HG03108 (cell line): ENCODE measurements at regions not wholly inside any gene's neighbourhood (a gene's known extent, or its start where the extent isn't known, plus 50 kb on each side); places are given as distances from the start of the nearest gene placed in this dataset.
"Not testable (repeated sequence)": the region's sequence is repeated elsewhere in the genome, so short reads cannot be mapped to it uniquely, and the experiment has no call there.

ENCODE experiments used
- ATAC-seq: cut with Tn5 transposase; IDR thresholded peaks from one replicate; pipeline ENCODE4 v1.9.1; 2021; ENCODE audit warnings: moderate library complexity; ENCODE audit not compliant: unreplicated experiment

DNA sequence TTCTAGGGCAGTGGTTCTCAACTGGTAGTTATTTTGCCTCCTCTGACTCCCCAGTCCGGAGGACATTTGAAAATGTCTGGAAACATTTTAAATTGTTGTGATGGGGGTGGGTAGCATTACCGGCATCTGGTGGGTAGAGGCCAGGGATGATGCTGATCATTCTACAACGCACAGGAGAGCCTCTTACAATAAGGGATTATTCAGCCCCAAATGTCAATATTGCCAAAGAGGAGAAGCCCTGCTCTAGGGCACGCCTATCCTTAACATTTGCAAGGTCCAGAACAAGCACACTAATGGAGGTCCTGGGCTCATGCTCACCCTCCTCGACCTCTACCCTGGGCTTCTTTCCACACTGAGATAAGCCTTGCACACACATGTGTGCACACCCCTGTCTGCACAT, 106.4 kb downstream of the MINAR1 start:
- no peak for ATAC-seq

DNA sequence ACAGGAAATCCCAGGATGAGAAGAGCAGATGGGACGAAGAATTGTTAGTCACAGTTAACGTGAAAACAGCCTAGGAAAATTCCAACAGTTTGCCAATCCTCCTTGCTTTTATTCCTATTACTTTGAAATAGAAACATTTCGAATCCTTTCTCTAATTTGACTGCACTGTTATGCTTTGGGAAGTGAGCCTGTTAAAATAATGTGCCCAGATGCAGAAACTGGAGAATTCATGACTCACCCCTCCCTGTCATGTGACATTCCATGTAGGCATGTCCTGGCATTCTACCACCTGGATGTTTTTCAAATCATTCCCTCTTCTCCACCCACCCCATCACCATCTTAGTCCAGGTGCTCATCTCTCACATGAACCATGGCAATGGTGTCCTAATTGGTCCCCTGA, 107.3 kb downstream of the MINAR1 start:
- no peak for ATAC-seq

DNA sequence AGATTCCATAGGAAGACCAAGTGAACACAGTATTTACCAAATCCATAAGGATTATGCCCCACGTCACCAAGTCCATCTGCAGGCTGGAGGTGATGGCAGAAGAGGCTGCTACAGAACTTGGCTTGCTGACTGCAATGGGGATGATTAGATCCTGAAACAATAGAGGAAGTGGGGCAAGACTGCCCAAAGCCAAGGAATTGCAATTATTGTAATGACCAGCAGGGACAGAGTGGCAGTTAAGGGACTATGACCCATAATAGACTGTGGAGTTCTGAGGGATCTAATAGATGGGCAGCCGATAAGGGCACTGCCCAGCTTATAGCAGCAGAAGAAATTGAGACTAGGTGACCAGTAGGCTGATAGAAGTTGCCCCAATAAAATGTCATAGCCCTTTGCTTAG, 108.4 kb downstream of the MINAR1 start:
- ATAC-seq: no peak

DNA sequence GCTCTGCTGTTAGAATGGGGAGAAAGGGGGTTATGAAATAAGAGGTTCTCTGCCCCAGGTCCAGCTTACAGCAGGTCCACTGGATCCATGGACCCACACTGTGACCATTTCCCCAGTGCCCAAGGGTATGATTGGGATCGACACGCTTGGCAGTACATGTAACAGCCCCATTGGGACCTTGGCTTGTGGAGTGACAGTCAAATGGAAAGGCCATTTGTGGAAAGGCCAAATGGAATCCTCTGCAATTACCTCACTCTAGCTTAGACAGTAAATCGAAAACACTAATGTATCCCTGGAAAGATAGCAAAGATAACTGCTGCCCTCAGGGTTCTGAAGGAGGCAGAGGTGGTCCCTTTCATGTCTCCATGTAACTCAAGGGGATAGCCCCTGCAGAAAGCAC, 109.1 kb downstream of the MINAR1 start:
- ATAC-seq: no peak

DNA sequence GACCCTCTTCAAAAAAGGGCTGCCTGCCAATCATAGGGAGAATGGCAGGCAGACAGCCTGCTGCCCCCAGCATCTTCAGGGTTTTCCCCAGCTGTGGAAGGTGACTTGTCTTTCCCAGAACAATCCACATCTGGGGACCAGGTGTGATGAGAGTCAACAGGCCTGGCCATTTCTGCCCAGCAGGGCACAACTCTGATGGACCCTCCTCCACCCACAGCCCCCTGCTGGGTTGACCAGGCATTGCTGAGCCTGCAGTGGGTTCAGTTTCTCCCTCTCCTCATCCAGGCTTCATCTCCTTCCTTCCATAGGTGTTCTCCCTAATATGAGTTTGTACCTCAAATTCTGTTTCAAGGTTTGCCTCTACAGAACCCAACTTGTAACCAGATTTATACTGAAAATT, 111.0 kb downstream of the MINAR1 start:
- no peak for ATAC-seq

DNA sequence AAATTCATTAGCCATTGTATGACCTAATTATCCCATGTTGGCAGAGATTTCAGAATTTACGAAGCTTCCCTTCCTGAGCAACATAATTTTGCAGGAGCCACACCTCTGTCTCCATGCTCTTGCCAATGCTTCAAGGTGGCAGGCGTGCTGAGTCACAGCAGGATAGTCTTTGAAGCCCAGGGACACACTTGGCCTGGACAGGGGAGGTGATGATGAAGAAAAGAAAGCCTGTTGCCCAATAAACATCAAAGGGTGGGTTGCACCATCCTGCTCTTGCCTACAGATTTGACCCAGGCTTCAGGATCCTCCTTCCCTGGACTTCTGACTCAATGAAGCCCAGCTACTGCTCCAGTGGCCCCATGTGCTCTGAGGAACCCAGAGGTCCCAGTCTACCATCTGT, 117.1 kb downstream of the MINAR1 start:
- ATAC-seq: no peak

DNA sequence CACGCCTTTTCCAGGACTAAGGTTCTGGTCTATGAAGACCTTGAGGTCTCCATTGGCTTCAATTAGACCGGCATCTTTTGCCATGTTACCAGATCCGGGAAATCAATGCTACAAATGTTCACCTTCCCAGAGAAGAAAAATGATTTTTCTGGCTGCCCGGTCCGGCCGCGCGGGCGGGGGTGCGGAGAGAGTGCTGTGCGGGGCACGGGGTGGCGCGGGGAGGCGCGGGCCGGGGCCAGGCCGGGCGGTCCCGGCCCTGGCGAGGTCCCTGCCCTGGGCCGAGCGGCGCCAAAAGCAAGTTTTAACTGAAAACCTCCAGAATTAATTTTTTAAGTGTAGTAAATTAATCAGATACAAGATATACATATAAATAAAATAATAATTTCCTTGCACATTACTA, 128.2 kb downstream of the MINAR1 start:
- ATAC-seq: no peak

DNA sequence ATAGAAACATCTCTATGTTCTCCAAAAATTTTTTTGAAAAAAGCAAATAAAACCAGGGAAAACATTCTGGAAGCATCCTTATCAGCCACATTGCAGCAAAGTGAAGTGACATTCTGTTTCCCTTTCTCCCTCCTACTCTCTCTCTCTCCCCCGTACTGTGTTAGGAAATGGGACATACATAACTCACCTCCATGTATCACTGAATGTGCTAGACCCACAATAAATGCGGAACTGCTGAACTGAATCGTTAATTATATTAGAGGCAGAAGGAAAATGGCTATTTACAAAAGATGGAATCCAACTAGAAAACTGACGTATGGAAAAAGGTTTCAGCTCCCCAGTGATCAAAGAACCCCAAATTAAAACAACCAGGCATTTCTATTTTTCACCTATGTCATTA, 129.8 kb downstream of the MINAR1 start:
- no peak for ATAC-seq

DNA sequence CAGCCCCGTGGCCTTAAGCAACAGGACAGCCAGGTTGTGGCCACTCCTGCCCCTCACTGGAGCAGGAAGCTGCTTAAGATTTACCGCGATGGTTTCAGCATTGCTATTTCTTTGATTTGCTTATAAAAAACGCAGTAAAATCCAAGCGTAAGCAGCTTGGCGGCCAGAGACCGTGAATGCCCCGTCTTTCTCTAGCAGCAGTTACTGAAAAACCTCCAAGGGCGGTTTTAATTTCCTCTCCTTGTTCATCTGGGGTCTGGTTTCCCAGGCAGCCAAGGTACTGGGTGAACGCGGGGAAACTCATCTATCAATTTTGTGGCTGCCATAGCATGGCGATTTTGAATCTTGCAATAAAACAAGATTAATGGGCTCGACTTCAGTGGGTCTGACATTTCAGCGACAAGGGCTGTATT, 130.3 kb downstream of the MINAR1 start:
- no peak for ATAC-seq

DNA sequence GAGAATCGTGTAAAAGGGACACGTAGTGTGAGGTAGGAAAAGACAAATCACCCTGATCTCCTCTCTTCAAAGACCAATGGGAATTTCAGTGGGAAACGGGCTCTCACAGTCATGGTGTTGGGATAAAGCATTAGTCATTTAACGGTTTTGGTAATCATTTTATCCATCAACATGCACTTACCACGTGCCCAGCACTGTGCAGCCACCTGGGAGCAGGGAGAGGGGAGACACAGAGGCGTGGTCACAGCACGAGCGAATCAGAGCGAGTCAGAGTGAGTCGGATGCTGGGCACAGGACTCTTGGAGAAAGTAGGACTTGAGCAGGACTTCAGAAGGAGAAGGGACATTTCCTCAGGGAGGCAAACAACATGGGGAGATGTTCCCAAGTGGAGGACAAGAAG, 130.8 kb downstream of the MINAR1 start:
- no peak for ATAC-seq

DNA sequence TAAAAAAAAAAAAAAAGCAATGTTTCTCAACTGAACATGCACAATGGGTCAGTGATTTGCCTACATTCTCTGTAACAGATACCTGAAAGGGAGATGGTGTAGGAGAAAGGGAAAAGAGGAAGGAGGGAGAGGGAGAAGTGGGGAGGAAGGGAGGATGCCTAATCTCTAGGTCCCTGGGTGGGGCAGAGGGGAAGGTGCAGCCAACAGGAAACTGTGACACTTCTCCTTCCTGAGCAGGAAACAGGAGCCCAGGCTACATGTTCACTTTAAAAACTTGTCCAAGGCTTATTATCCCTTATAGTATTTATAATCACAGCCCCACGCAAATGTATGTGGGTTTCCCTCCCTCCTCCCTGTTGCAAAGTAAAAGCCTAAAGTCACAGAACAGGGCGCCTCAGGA, 137.9 kb downstream of the MINAR1 start:
- ATAC-seq: no peak

DNA sequence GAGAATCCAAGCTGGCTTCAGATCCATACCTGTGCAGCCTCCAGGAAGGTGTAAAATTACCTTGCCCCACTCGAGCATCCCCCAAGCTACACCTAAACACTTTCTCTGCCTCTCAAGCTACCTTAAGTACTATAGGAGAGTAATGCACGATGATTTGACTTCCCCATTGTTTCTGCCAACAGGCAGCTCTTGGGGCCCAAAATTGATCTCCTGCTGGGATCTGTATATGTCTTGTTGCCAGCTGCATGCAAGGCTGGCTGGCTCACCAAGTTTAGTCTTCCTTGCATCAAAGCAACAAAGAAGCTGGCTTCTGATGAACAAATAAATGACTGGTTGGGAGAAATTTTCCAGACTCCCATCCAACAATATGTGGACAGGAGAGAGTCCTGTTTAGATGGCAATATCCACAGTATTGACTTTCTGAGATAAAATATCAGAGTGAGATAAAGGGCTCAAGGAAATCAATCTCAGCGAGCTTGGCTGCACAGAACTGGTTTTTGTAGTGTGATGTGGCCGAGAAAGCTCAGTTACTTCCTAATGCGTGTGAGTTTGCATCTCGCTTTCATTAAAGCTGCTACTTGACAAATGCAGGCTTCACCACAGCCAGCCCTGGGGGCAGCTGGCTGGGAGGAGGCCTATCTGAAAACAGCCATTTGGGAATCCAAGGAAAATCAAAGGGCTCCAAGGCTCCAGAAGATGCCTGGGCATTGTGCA, 140.7 kb downstream of the MINAR1 start:
- ATAC-seq: no peak

DNA sequence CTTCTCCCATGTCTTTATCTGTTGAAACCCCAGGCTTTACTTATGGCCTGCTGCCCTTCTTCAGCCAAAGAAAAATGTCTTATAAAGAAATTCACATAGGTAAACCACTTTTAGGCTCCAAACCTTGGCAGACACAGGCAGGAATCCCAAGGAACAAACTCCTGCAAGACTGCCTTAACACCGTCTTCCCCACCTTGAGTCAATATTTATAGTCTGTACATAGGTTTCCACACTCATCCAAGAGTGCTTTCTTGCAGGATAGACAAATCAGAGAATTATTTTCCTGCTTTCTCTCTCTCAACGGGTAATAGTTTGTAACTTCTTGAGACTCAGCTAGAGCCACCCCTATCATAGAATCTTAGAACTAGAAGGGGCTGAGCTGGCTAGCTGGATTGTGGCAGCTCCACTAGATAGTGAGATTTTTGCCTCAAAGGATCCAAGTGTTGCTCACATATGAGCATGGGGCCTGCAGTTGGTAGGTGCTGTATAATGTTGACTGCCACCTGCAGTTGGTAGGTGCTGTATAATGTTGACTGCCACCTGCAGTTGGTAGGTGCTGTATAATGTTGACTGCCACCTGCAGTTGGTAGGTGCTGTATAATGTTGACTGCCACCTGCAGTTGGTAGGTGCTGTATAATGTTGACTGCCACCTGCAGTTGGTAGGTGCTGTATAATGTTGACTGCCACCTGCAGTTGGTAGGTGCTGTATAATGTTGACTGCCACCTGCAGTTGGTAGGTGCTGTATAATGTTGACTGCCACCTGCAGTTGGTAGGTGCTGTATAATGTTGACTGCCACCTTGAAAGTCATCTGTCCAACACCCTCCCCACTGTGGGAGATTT, 142.5 kb downstream of the MINAR1 start:
- ATAC-seq: not testable (repeated sequence)

DNA sequence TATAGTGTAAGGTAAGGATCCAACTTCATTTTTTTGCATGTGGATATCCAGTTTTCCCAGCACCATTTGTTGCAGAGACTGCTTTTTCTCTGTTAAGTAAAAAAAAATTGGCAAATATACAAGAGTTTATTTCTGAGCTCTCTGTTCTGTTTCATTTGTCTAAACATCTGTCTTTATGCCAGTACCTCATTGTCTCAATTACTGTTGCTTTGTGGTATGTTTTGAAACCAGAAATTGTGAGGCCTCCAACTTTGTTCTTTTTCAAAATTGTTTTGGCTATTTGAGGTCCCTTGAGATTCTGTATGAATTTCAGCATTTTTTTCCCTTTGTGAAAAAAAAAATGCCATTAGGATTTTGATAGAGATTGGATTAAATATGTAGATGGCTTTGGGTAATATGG, 150.5 kb downstream of the MINAR1 start:
- ATAC-seq: no peak

DNA sequence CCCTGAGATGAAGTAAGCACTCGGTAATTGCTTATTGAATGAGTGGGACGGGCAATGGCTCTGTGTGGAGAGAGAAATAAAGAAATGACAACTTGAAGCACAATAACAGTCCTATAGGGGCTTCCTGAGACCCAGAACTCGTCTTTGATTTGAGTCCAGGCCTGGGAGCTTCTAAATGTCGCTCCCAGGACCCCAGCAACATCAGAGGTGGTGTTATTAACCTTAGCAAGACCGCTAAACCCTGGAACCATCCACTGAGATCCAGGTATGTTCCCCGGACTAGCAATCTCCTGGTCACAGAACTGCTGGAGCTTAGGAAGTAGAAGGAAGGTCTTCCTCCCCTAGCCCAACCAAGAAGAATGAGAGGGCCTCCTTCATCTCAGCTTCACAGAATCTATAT, 160.0 kb downstream of the MINAR1 start:
- ATAC-seq: no peak

DNA sequence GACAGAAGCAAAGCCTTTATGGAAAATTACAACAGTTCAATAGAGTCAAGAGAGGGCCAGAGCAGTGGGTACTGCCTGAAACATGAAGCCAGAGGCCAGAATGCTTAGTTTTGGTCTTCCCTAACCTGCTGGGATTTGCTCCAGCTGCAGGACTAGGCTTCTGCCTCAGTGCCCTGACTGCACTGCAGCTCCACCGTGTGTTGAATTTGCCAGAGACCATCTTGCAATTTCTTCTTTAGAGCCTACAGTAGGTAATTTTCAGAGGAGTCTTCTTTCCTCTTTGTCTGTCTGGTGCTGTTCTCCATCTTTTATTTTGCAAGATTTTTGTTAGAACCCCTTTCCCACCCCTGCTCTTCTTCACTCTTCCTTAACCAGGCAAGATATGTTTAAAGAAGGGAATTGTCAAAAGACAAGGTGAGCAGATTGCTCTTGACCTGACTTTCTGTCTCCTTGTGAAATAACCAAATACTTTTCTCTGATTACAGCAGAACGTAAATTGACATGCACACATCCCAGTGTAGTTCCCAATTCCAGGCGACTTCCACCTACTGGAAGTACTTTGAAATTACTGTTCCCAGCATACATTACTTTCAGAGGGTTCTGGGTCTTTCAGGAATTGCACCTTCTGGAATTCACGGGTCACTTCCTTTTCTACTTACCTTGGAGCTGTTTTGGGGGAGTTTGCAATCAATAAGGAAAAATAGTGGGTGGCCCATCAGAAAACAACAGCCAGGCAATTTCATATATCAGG, 161.2 kb downstream of the MINAR1 start:
- no peak for ATAC-seq

DNA sequence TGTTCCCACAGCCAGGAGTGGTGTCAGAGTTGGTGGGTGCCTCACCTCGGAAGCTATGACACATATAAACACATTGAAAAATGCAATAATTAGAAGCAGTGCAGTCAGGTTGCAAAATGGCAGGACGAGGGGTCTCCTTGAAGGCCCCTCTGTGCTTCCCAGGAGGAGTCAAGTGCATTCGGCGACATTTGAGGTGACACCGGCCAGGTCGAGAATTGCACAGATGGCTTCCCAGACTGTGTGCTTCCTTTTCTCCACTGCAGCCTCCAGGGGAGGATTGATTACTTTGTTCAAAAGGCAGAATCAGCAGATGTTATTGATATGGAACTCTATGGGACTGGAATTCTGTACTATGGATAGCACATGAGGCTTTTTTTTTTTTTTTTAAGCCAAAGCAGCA, 163.2 kb downstream of the MINAR1 start:
- ATAC-seq: no peak

DNA sequence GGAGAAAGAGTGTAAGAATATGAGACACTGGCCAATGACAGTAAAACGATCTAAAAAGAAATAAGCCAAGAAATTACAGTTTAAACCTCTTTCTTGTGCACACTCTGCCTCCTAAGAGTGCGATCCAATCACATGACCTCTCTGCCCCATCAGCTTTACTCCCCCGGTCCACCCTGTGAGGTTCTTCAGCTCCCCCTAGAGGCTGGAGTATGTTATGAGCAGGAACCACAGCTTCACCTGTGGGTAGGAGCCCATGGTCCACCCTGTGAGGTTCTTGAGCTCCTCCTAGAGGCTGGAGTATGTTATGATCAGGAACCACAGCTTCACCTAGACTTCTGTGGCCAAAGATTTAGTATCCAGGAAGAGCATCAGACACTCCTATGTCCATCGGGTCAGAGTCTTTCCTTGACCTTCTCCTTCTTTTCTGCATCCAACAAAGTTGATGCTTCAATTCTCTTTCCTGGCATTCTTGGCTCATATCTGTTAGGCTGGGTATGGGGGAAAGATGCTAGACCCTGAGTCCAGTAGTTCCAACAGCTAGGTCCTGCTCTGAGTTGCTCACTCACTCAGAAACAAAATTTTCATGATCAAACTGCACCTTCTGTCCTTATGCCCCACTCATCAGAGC, 164.0 kb downstream of the MINAR1 start:
- ATAC-seq: peak; percentile 88

DNA sequence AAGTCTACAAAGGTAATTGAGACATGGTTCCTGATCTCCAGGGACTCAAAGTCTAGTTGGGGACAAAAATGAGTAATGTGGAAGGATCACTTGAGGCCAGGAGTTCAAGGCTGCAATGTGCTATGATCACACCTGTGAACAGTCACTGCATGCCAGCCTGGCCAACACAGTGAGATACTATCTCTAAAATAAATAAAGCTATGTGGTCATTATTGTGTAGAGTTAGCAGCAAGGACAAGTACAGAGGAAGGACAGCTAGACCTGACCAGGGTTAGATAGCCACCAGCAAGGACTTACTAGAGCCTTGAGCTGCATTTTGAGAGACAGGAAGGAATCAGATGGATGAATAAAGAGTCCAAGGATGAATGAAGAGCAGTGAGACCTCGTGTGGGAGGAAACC, 166.5 kb downstream of the MINAR1 start:
- ATAC-seq: no peak

DNA sequence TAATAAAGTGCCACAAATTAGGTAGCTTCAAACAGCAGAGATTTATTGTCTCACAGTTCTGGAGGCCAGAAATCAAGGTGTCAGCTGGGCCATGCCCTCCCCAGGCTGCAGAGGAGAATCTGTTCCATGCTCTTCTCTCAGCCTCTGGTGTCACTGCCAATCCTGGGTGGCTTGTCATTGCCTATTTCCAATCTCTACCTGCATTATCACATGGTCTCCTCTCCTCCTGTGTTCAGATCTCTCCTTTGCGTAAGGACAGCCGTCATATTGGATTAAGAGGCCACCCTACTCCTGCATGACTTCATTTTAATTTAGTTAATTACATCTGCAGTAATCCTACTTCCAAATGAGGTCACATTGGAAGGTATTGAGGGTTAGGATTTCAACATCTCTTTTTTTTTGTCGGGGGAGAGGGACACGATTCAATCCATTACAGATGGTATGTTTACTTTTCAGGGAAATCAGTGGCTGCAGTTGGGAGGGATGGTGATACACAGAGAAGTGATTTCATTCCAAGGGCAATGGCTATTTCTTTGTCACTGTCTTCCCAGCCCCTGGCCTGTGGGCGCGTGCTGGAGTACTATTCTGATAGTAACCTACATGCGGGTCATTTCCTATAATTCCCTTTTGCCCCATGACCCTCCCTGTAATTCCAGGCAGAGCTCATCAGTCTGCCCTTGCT, 169.4 kb downstream of the MINAR1 start:
- no peak for ATAC-seq

DNA sequence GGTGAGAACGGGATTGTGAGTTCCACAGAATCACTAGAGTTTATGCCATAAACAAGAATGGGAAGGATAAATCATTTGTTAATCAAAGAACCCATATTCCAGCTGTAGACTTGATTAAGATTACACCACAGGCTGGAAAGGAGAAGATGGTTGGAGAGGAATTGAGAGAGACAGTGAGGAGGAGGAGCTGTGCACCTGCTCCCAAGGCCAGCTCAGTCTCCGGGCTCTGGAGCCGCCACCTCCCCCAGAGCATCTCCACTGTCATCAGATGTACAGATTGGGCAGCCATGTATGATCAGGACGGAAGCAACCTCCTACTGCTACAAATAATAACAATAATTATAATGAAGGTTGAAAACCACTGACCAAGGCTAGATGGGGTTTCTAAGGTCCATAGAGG, 170.0 kb downstream of the MINAR1 start:
- no peak for ATAC-seq
